Fibroblast of skin of right quadriceps (primary cell): ENCODE measurements at regions not wholly inside any gene's neighbourhood (a gene's known extent, or its start where the extent isn't known, plus 50 kb on each side); places are given as distances from the start of the nearest gene placed in this dataset.

ENCODE experiments used
- DNase-seq: peaks from one replicate; pipeline ENCODE4 v3.0.0-alpha.2; 2013

- no peak for DNase-seq
Measured at GRCh38 chr11:19459240-19459639, 218.5 kb upstream of the E2F8 start.

GRCh38 chr11:19458721-19459120 is 218.0 kb upstream of the E2F8 start:
- DNase-seq: no peak

- DNase-seq: peak; percentile 14
Measured at GRCh38 chr11:19458231-19458630, 217.5 kb upstream of the E2F8 start.

- DNase-seq: peak; percentile 56
Measured at GRCh38 chr11:19455731-19456130, 215.0 kb upstream of the E2F8 start.

GRCh38 chr11:19453651-19454257 is 213.0 kb upstream of the E2F8 start:
- peak; percentile 67 for DNase-seq

- no peak for DNase-seq
Measured at GRCh38 chr11:19451609-19452008, 210.9 kb upstream of the E2F8 start.

- no peak for DNase-seq
Measured at GRCh38 chr11:19450282-19450681, 209.5 kb upstream of the E2F8 start.

- no peak for DNase-seq
Measured at GRCh38 chr11:19448651-19449050, 207.9 kb upstream of the E2F8 start.

GRCh38 chr11:19447150-19447566 is 206.4 kb upstream of the E2F8 start:
- peak; percentile 60 for DNase-seq

- no peak for DNase-seq
Measured at GRCh38 chr11:19445771-19446170, 205.0 kb upstream of the E2F8 start.

GRCh38 chr11:19444231-19444630 is 203.5 kb upstream of the E2F8 start:
- DNase-seq: peak; percentile 54

- DNase-seq: no peak
Measured at GRCh38 chr11:19442554-19442910, 201.8 kb upstream of the E2F8 start.

- peak; percentile 95 for DNase-seq
Measured at GRCh38 chr11:19441752-19442553, 201.2 kb upstream of the E2F8 start.

GRCh38 chr11:19441288-19441687 is 200.5 kb upstream of the E2F8 start:
- no peak for DNase-seq

- DNase-seq: peak; percentile 80
Measured at GRCh38 chr11:19437760-19438159, 197.0 kb upstream of the E2F8 start.

- DNase-seq: no peak
Measured at GRCh38 chr11:19436932-19437331, 196.2 kb upstream of the E2F8 start.

GRCh38 chr11:19435306-19435989 is 194.7 kb upstream of the E2F8 start:
- no peak for DNase-seq

GRCh38 chr11:19433791-19434190 is 193.0 kb upstream of the E2F8 start:
- no peak for DNase-seq

GRCh38 chr11:19433367-19433766 is 192.6 kb upstream of the E2F8 start:
- no peak for DNase-seq

GRCh38 chr11:19432370-19433061 is 191.8 kb upstream of the E2F8 start:
- DNase-seq: peak; percentile 93

- DNase-seq: no peak
Measured at GRCh38 chr11:19430754-19431398, 190.1 kb upstream of the E2F8 start.

GRCh38 chr11:19430346-19430745 is 189.6 kb upstream of the E2F8 start:
- no peak for DNase-seq
